ENCODE measurements at regions not wholly inside any gene's neighbourhood (a gene's known extent, or its start where the extent isn't known, plus 50 kb on each side); places are given as distances from the start of the nearest gene placed in this dataset.
A peak's percentile ranks its signal among the peaks of the same experiment; 100 is the strongest.
"Not testable (repeated sequence)": the region's sequence is repeated elsewhere in the genome, so short reads cannot be mapped to it uniquely, and the experiment has no call there.

- DNase-seq = peak; percentile 34 to 40
Observed at GRCh38 chr12:60535363-60535762, 939.5 kb downstream of the SLC16A7 start.

GRCh38 chr12:60539592-60539991, 943.8 kb downstream of the SLC16A7 start:
- no peak for DNase-seq

- no peak for DNase-seq
Observed at GRCh38 chr12:60568914-60569313, 973.1 kb downstream of the SLC16A7 start.

GRCh38 chr12:60577607-60578006, 981.8 kb downstream of the SLC16A7 start:
- no peak for DNase-seq

GRCh38 chr12:60587664-60588063, 991.8 kb downstream of the SLC16A7 start:
- not testable (repeated sequence) for DNase-seq

- no peak for DNase-seq
Observed at GRCh38 chr12:60594035-60594711, 998.3 kb downstream of the SLC16A7 start.

GRCh38 chr12:60602601-60603000, 1006.8 kb downstream of the SLC16A7 start:
- DNase-seq = no peak

- not testable (repeated sequence) for DNase-seq
Observed at GRCh38 chr12:60603475-60603874, 1007.6 kb downstream of the SLC16A7 start.

GRCh38 chr12:60616400-60616799, 1020.6 kb downstream of the SLC16A7 start:
- DNase-seq = no peak

GRCh38 chr12:60630796-60631195, 1035.0 kb downstream of the SLC16A7 start:
- no peak for DNase-seq

- no peak for DNase-seq
Observed at GRCh38 chr12:60644076-60644475, 1048.2 kb downstream of the SLC16A7 start.

GRCh38 chr12:60666895-60667294, 1071.1 kb downstream of the SLC16A7 start:
- DNase-seq = no peak

GRCh38 chr12:60672949-60673348, 1077.1 kb downstream of the SLC16A7 start:
- DNase-seq = no peak

- no peak for DNase-seq
Observed at GRCh38 chr12:60684988-60685655, 1089.3 kb downstream of the SLC16A7 start.

- no peak for DNase-seq
Observed at GRCh38 chr12:60689137-60689536, 1093.3 kb downstream of the SLC16A7 start.

GRCh38 chr12:60693019-60693626, 1097.3 kb downstream of the SLC16A7 start:
- no peak for DNase-seq

- no peak for DNase-seq
Observed at GRCh38 chr12:60704171-60704914, 1108.5 kb downstream of the SLC16A7 start.

- DNase-seq = no peak
Observed at GRCh38 chr12:60710246-60710645, 1114.4 kb downstream of the SLC16A7 start.

GRCh38 chr12:60714141-60714900, 1118.5 kb downstream of the SLC16A7 start:
- DNase-seq = no peak

- DNase-seq = no peak
Observed at GRCh38 chr12:60724475-60724874, 1128.6 kb downstream of the SLC16A7 start.

GRCh38 chr12:60724984-60725383, 1129.2 kb downstream of the SLC16A7 start:
- DNase-seq = no peak

- no peak for DNase-seq
Observed at GRCh38 chr12:60752589-60752988, 1156.8 kb downstream of the SLC16A7 start.

GRCh38 chr12:60758224-60758623, 1162.4 kb downstream of the SLC16A7 start:
- DNase-seq = no peak
